ENCODE measurements at regions not wholly inside any gene's neighbourhood (a gene's known extent, or its start where the extent isn't known, plus 50 kb on each side); places are given as distances from the start of the nearest gene placed in this dataset.
"Not testable (repeated sequence)": the region's sequence is repeated elsewhere in the genome, so short reads cannot be mapped to it uniquely, and the experiment has no call there.

DNA sequence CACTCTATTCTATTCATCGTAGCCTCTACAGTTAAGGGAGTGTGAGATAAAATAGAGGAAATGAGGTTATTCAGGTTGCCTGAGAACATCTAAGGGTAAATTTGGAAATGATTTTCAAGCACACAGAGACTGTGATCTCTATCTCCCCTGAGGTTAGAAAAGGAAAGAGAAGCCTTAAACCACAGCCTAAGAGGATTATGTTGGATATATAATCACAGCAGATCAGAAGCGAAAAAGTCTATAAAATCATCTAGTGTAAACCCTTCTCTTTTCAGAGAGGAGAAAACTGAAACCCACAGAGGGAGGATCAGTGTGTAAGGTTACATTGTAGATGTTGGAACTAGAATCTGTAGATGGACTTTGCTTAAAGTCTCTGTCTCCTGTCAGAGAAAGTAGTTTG lies 90.6 kb upstream of the SEMA3E start:
- TF ChIP-seq, protein P1, sequence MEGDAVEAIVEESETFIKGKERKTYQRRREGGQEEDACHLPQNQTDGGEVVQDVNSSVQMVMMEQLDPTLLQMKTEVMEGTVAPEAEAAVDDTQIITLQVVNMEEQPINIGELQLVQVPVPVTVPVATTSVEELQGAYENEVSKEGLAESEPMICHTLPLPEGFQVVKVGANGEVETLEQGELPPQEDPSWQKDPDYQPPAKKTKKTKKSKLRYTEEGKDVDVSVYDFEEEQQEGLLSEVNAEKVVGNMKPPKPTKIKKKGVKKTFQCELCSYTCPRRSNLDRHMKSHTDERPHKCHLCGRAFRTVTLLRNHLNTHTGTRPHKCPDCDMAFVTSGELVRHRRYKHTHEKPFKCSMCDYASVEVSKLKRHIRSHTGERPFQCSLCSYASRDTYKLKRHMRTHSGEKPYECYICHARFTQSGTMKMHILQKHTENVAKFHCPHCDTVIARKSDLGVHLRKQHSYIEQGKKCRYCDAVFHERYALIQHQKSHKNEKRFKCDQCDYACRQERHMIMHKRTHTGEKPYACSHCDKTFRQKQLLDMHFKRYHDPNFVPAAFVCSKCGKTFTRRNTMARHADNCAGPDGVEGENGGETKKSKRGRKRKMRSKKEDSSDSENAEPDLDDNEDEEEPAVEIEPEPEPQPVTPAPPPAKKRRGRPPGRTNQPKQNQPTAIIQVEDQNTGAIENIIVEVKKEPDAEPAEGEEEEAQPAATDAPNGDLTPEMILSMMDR (IDR thresholded peaks at IDR 0.05; ENCODE audit: borderline replicate concordance, extremely low read depth, insufficient read depth), result no peak
- no peak for FAIRE-seq
- Histone ChIP-seq H3K4me3 (ENCODE audit: low read length in 3 of 3) (no peak overlapping the region), H3K9me3 (ENCODE audit: control insufficient read depth in 2 of 3, insufficient read depth in 1 of 3, low read length in 3 of 3) (no peaks in the 10 kb centered on the region), H3K27me3 (ENCODE audit: control insufficient read depth, insufficient read depth, low read length) (no peaks in the 10 kb centered on the region), H3K9ac (ENCODE audit: low read length in 3 of 3) (no peak overlapping the region), H3K36me3 (ENCODE audit: control insufficient read depth in 2 of 3, insufficient read depth in 3 of 3, low read length in 3 of 3) (no peaks in the 10 kb centered on the region), H3K27ac (ENCODE audit: low read depth in 2 of 2, low read length in 2 of 2) (no peak overlapping the region), H3K4me1 (ENCODE audit: control insufficient read depth in 2 of 3, insufficient read depth in 2 of 3, low read depth in 1 of 3, low read length in 3 of 3) (no peaks in the 10 kb centered on the region)
- intact Hi-C loops (cut with DNase I), result no loop called here
- DNase-seq, result peak in 2 of 5 donors; percentile 39 to 50

DNA sequence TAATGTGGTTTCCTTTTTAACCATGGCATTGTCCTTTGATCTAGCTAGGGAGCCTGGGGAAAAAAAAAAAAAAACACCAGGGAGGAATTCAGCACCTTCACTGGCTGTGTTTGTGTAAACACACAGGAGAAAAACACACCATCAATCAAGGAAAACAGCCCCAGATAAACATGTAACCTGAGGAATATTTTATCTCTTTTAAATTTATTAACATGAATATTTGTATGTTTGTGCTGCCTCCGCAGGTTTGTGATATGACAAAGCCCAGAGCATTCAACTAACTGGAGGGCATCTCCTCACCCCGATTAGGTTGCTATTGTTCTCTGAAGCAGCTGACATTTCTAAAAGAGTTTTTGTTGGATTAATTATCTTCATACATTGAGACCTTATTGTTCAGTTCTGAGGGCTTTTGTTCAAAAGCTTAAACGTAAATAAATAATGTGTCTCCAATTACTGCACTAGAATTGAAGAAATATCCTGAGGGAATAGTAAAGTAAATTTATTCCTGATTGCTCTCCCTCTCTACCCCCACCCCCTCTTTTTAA lies 89.4 kb upstream of the SEMA3E start:
- FAIRE-seq (no peak), DNase-seq (peak in 1 of 5 donors; percentile 4)
- TF ChIP-seq, protein P1 (IDR thresholded peaks at IDR 0.05; ENCODE audit: borderline replicate concordance, extremely low read depth, insufficient read depth), result no peak
- no peak overlapping the region for H3K27ac ChIP-seq (ENCODE audit: low read depth in 2 of 2, low read length in 2 of 2)
- no peak overlapping the region for H3K9ac ChIP-seq (ENCODE audit: low read length in 3 of 3)
- no peaks in the 10 kb centered on the region for H3K36me3 ChIP-seq (ENCODE audit: control insufficient read depth in 2 of 3, insufficient read depth in 3 of 3, low read length in 3 of 3)
- H3K27me3 ChIP-seq (ENCODE audit: control insufficient read depth, insufficient read depth, low read length), result no peaks in the 10 kb centered on the region
- no peak overlapping the region for H3K4me3 ChIP-seq (ENCODE audit: low read length in 3 of 3)
- H3K4me1 ChIP-seq (ENCODE audit: control insufficient read depth in 2 of 3, insufficient read depth in 2 of 3, low read depth in 1 of 3, low read length in 3 of 3), result no peaks in the 10 kb centered on the region
- intact Hi-C loops (cut with DNase I), result no loop called here
- no peaks in the 10 kb centered on the region for H3K9me3 ChIP-seq (ENCODE audit: control insufficient read depth in 2 of 3, insufficient read depth in 1 of 3, low read length in 3 of 3)

GRCh38 chr7:83732305-83732704 lies 83.4 kb upstream of the SEMA3E start:
- DNase-seq, result peak in 1 of 5 donors; percentile 28
- H3K4me1 ChIP-seq (ENCODE audit: control insufficient read depth in 2 of 3, insufficient read depth in 2 of 3, low read depth in 1 of 3, low read length in 3 of 3), result no peaks in the 10 kb centered on the region
- H3K27me3 ChIP-seq (ENCODE audit: control insufficient read depth, insufficient read depth, low read length), result no peaks in the 10 kb centered on the region
- TF ChIP-seq, protein P1 (IDR thresholded peaks at IDR 0.05; ENCODE audit: borderline replicate concordance, extremely low read depth, insufficient read depth), result no peak
- no peaks in the 10 kb centered on the region for H3K9me3 ChIP-seq (ENCODE audit: control insufficient read depth in 2 of 3, insufficient read depth in 1 of 3, low read length in 3 of 3)
- no peak overlapping the region for H3K4me3 ChIP-seq (ENCODE audit: low read length in 3 of 3)
- no peak overlapping the region for H3K27ac ChIP-seq (ENCODE audit: low read depth in 2 of 2, low read length in 2 of 2)
- no peak overlapping the region for H3K9ac ChIP-seq (ENCODE audit: low read length in 3 of 3)
- intact Hi-C loops (cut with DNase I), result no loop called here
- no peaks in the 10 kb centered on the region for H3K36me3 ChIP-seq (ENCODE audit: control insufficient read depth in 2 of 3, insufficient read depth in 3 of 3, low read length in 3 of 3)
- no peak for FAIRE-seq

DNA sequence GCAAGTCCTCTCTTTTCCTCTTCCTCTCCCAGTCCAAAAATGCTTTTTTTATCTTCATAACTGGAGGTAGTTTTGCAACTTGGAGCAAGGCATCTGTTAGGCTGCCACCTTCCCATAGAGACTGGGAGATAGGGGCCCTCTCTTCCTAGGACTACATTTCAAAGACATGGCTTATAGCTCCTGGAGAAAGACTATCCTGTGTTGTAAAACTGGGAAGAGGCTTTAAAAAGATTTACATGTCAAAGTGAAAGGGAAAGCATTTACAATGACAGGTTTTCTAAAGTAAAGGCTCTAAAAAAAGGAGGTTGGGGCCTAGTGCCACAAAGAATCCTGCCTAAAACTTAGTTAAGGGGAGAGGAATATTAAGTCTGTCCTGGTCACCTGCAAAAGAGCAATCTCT lies 82.2 kb upstream of the SEMA3E start:
- Histone ChIP-seq H3K9me3 (ENCODE audit: control insufficient read depth in 2 of 3, insufficient read depth in 1 of 3, low read length in 3 of 3) (no peaks in the 10 kb centered on the region), H3K36me3 (ENCODE audit: control insufficient read depth in 2 of 3, insufficient read depth in 3 of 3, low read length in 3 of 3) (no peaks in the 10 kb centered on the region), H3K4me3 (ENCODE audit: low read length in 3 of 3) (no peak overlapping the region), H3K27ac (ENCODE audit: low read depth in 2 of 2, low read length in 2 of 2) (no peak overlapping the region), H3K27me3 (ENCODE audit: control insufficient read depth, insufficient read depth, low read length) (no peaks in the 10 kb centered on the region), H3K9ac (ENCODE audit: low read length in 3 of 3) (no peak overlapping the region), H3K4me1 (ENCODE audit: control insufficient read depth in 2 of 3, insufficient read depth in 2 of 3, low read depth in 1 of 3, low read length in 3 of 3) (no peaks in the 10 kb centered on the region)
- no peak for FAIRE-seq
- no peak for DNase-seq
- TF ChIP-seq, protein P1 (IDR thresholded peaks at IDR 0.05; ENCODE audit: borderline replicate concordance, extremely low read depth, insufficient read depth), result no peak
- intact Hi-C loops (cut with DNase I), result no loop called here

DNA sequence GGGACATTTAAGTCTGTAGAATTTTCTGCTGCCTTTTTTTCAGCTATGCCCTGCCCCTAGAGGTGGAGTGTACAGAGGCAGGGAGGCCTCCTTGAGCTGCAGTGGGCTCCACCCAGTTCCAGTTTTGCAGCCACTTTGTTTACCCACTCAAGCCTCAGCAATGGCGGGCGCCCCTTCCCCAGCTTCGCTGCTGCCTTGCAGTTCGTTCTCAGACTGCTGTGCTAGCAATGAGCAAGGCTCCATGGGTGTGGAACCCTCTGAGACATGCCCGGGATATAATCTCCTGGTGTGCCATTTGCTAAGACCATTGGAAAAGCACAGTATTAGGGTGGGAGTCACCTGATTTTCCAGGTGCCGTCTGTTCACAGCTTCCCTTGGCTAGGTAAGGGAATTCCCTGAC lies 68.0 kb upstream of the SEMA3E start:
- H3K4me1 ChIP-seq (ENCODE audit: control insufficient read depth in 2 of 3, insufficient read depth in 2 of 3, low read depth in 1 of 3, low read length in 3 of 3); H3K36me3 ChIP-seq (ENCODE audit: control insufficient read depth in 2 of 3, insufficient read depth in 3 of 3, low read length in 3 of 3); intact Hi-C loops (cut with DNase I); DNase-seq; H3K27me3 ChIP-seq (ENCODE audit: control insufficient read depth, insufficient read depth, low read length); H3K4me3 ChIP-seq (ENCODE audit: low read length in 3 of 3); FAIRE-seq; H3K9me3 ChIP-seq (ENCODE audit: control insufficient read depth in 2 of 3, insufficient read depth in 1 of 3, low read length in 3 of 3); H3K27ac ChIP-seq (ENCODE audit: low read depth in 2 of 2, low read length in 2 of 2); H3K9ac ChIP-seq (ENCODE audit: low read length in 3 of 3): not testable (repeated sequence)
